ENCODE measurements at regions not wholly inside any gene's neighbourhood (a gene's known extent, or its start where the extent isn't known, plus 50 kb on each side); places are given as distances from the start of the nearest gene placed in this dataset.

DNA sequence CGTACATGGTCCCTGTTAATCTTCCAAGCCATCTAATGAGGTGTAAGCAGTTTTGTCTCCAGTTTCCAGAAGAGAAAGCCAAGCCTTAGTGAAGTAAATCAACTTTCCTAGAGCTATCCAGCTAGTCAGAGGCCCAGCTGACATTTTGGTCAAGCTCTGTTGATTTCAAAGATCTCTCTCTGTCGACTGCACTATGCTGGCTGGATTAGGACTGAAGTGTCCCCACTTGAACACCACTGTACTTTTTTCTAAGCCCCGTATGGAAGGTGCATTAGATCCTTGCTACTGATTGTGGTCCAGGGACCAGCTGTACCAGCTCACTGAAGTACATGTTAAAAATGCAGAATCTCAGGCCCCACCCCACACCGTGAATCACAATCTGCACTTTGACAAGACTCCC lies 176.5 kb upstream of the NAV2 start:
- Histone ChIP-seq H3K27me3 (ENCODE audit: control insufficient read depth, low read length) (no peaks in the 10 kb centered on the region; the same call in 1 of the 2 replicates), H3K4me1 (ENCODE audit: control insufficient read depth, low read length) (no peaks in the 10 kb centered on the region), H4K20me1 (ENCODE audit: control insufficient read depth, insufficient read depth, low read depth, low read length) (no peaks in the 10 kb centered on the region), H3F3A (ENCODE audit: control insufficient read depth, insufficient read depth) (no peaks in the 10 kb centered on the region), H3K9me2 (replicated peaks; ENCODE audit: control insufficient read depth, low read length) (no peaks in the 10 kb centered on the region), H3K27ac (ENCODE audit: low read depth, low read length) (no peak overlapping the region), H3K4me2 (ENCODE audit: low read length) (no peak overlapping the region), H3K36me3 (ENCODE audit: control insufficient read depth, low read length) (no peaks in the 10 kb centered on the region), H3K9me3 (ENCODE audit: control insufficient read depth, insufficient read depth, low read length) (no peaks in the 10 kb centered on the region), H3K4me3 (ENCODE audit: low read length) (no peak overlapping the region), H3K79me2 (ENCODE audit: control insufficient read depth, low read length) (no peaks in the 10 kb centered on the region)
- TF ChIP-seq, protein P1, sequence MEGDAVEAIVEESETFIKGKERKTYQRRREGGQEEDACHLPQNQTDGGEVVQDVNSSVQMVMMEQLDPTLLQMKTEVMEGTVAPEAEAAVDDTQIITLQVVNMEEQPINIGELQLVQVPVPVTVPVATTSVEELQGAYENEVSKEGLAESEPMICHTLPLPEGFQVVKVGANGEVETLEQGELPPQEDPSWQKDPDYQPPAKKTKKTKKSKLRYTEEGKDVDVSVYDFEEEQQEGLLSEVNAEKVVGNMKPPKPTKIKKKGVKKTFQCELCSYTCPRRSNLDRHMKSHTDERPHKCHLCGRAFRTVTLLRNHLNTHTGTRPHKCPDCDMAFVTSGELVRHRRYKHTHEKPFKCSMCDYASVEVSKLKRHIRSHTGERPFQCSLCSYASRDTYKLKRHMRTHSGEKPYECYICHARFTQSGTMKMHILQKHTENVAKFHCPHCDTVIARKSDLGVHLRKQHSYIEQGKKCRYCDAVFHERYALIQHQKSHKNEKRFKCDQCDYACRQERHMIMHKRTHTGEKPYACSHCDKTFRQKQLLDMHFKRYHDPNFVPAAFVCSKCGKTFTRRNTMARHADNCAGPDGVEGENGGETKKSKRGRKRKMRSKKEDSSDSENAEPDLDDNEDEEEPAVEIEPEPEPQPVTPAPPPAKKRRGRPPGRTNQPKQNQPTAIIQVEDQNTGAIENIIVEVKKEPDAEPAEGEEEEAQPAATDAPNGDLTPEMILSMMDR (IDR thresholded peaks at IDR 0.05; ENCODE audit: low read depth, low read length, poor library complexity, severe bottlenecking): no peak
- no peak for TF ChIP-seq EZH2phosphoT487 (IDR thresholded peaks at IDR 0.05; ENCODE audit: borderline replicate concordance, low read length)

DNA sequence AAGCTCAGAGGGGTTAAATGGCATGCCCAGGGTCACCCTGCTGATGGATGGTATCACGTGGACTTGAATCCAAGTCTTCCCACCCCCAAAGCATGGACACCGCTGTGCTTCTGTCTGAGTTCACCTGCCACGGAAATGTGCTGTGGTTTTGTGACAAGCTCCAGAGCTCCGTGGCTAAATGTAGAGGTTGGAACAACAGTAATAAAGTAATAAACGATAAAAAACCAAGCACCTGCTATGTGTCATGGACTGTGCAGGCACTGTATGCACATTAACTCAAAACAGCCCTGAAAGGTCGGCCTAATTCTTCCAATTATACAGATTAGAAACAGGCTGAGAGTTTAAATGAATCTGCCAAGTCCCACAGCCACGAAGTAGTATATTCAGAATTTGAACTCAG lies 182.1 kb upstream of the NAV2 start:
- Histone ChIP-seq H3K9me2 (replicated peaks; ENCODE audit: control insufficient read depth, low read length) (no peaks in the 10 kb centered on the region), H3K36me3 (ENCODE audit: control insufficient read depth, low read length) (no peaks in the 10 kb centered on the region), H3K4me2 (ENCODE audit: low read length) (no peak overlapping the region), H3K27ac (ENCODE audit: low read depth, low read length) (no peak overlapping the region), H3K4me3 (ENCODE audit: low read length) (no peak overlapping the region), H3F3A (ENCODE audit: control insufficient read depth, insufficient read depth) (no peaks in the 10 kb centered on the region), H3K9me3 (ENCODE audit: control insufficient read depth, insufficient read depth, low read length) (no peaks in the 10 kb centered on the region), H3K79me2 (ENCODE audit: control insufficient read depth, low read length) (no peaks in the 10 kb centered on the region), H3K4me1 (ENCODE audit: control insufficient read depth, low read length) (no peaks in the 10 kb centered on the region), H3K27me3 (ENCODE audit: control insufficient read depth, low read length) (0 out of 2 replicates have a peak, but pooled peaks cover 2% of the 10 kb centered on the region), H4K20me1 (ENCODE audit: control insufficient read depth, insufficient read depth, low read depth, low read length) (no peaks in the 10 kb centered on the region)
- no peak for TF ChIP-seq EZH2phosphoT487 (IDR thresholded peaks at IDR 0.05; ENCODE audit: borderline replicate concordance, low read length)
- TF ChIP-seq, protein P1 (IDR thresholded peaks at IDR 0.05; ENCODE audit: low read depth, low read length, poor library complexity, severe bottlenecking): no peak

- no peaks in the 10 kb centered on the region for H3K9me3 ChIP-seq (ENCODE audit: control insufficient read depth, insufficient read depth, low read length)
- H3K36me3 ChIP-seq (ENCODE audit: control insufficient read depth, low read length): no peaks in the 10 kb centered on the region
- no peaks in the 10 kb centered on the region for H3K79me2 ChIP-seq (ENCODE audit: control insufficient read depth, low read length)
- 0 out of 2 replicates have a peak, but pooled peaks cover 2% of the 10 kb centered on the region for H3K27me3 ChIP-seq (ENCODE audit: control insufficient read depth, low read length)
- H3F3A ChIP-seq (ENCODE audit: control insufficient read depth, insufficient read depth): no peaks in the 10 kb centered on the region
- H3K9me2 ChIP-seq (replicated peaks; ENCODE audit: control insufficient read depth, low read length): no peaks in the 10 kb centered on the region
- H3K4me2 ChIP-seq (ENCODE audit: low read length): no peak overlapping the region
- H3K4me3 ChIP-seq (ENCODE audit: low read length): no peak overlapping the region
- TF ChIP-seq, protein P1 (IDR thresholded peaks at IDR 0.05; ENCODE audit: low read depth, low read length, poor library complexity, severe bottlenecking): no peak
- TF ChIP-seq EZH2phosphoT487 (IDR thresholded peaks at IDR 0.05; ENCODE audit: borderline replicate concordance, low read length): no peak
- no peaks in the 10 kb centered on the region for H3K4me1 ChIP-seq (ENCODE audit: control insufficient read depth, low read length)
- H4K20me1 ChIP-seq (ENCODE audit: control insufficient read depth, insufficient read depth, low read depth, low read length): no peaks in the 10 kb centered on the region
- no peak overlapping the region for H3K27ac ChIP-seq (ENCODE audit: low read depth, low read length)
These were observed 186.5 kb upstream of the NAV2 start for GRCh38 chr11:19526119-19526518.
